Esophagus squamous epithelium (tissue), 4 donors: ENCODE measurements at regions not wholly inside any gene's neighbourhood (a gene's known extent, or its start where the extent isn't known, plus 50 kb on each side); places are given as distances from the start of the nearest gene placed in this dataset.

ENCODE experiments used
- CTCF ChIP-seq, 6 experiments: fragments of 450-650 bp in 4 of 6; fragments of 200-600 bp in 2 of 6; sonication (generic) in 2 of 6; IDR thresholded peaks; one replicate each; pipeline ENCODE4 v1.5.1; 2016 to 2019; ENCODE audit warnings: antibody characterized with exemption in 6 of 6, mild to moderate bottlenecking in 4 of 6, moderate library complexity in 4 of 6
- POLR2A ChIP-seq, 4 donors: fragments of 450-650 bp; IDR thresholded peaks; one replicate each; pipeline ENCODE4 v1.6.1; 2017; ENCODE audit warnings: antibody characterized with exemption in 4 of 4, mild to moderate bottlenecking in 4 of 4, moderate library complexity in 3 of 4

- no peak for TF ChIP-seq CTCF (IDR thresholded peaks at IDR 0.05)
- no peak for TF ChIP-seq POLR2A (IDR thresholded peaks at IDR 0.05)
Measured at GRCh38 chr16:85365120-85365519, 248.0 kb upstream of the GSE1 start.
